Upper lobe of left lung (tissue), 4 donors: ENCODE measurements at regions not wholly inside any gene's neighbourhood (a gene's known extent, or its start where the extent isn't known, plus 50 kb on each side); places are given as distances from the start of the nearest gene placed in this dataset.

Source experiments
- POLR2A ChIP-seq, 4 donors: fragments of 450-650 bp; IDR thresholded peaks; one replicate each; pipeline ENCODE4 v1.5.1; 2016 to 2017; ENCODE audit warnings: antibody characterized with exemption in 4 of 4, mild to moderate bottlenecking in 2 of 4
- POLR2AphosphoS5 ChIP-seq, 2 donors: sonication (generic); formaldehyde crosslinking; IDR thresholded peaks; one replicate each; pipeline ENCODE4 v1.5.1; 2017; ENCODE audit warnings: antibody characterized with exemption in 2 of 2
- TF ChIP-seq, protein P1 (sequence below), 6 experiments: fragments of 450-650 bp in 4 of 6; fragments of 200-600 bp in 2 of 6; sonication (generic) in 2 of 6; IDR thresholded peaks; one replicate each; pipeline ENCODE4 v1.5.1; 2016 to 2019; ENCODE audit warnings: antibody characterized with exemption in 6 of 6

DNA sequence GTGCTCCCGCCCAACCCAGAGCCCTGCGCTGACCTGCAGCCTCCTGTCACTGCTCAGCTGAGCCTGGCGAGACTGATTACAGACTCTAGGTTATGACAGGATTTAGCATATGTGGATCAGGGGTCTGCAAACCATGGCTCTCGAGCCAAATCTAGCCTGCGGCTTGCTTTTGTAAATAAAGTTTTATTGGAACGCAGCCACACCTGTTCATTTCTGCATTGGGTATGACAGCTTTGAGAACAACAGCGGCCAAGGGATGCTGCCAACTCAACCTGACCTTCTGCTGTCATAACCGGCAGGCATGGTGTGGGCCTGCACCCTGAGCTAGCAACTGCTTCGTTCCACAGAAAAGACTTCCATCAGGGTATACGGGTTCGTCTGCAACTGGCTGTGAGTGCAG is 50.5 kb upstream of the IQSEC1 start:
- TF ChIP-seq, protein P1, sequence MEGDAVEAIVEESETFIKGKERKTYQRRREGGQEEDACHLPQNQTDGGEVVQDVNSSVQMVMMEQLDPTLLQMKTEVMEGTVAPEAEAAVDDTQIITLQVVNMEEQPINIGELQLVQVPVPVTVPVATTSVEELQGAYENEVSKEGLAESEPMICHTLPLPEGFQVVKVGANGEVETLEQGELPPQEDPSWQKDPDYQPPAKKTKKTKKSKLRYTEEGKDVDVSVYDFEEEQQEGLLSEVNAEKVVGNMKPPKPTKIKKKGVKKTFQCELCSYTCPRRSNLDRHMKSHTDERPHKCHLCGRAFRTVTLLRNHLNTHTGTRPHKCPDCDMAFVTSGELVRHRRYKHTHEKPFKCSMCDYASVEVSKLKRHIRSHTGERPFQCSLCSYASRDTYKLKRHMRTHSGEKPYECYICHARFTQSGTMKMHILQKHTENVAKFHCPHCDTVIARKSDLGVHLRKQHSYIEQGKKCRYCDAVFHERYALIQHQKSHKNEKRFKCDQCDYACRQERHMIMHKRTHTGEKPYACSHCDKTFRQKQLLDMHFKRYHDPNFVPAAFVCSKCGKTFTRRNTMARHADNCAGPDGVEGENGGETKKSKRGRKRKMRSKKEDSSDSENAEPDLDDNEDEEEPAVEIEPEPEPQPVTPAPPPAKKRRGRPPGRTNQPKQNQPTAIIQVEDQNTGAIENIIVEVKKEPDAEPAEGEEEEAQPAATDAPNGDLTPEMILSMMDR (IDR thresholded peaks at IDR 0.05) = no peak
- no peak for TF ChIP-seq POLR2A (IDR thresholded peaks at IDR 0.05)
- no peak for TF ChIP-seq POLR2AphosphoS5 (IDR thresholded peaks at IDR 0.05)
